ENCODE measurements at regions not wholly inside any gene's neighbourhood (a gene's known extent, or its start where the extent isn't known, plus 50 kb on each side); places are given as distances from the start of the nearest gene placed in this dataset.

GRCh38 chr14:98826618-98827017, 445.4 kb downstream of the BCL11B start:
- no peak for TF ChIP-seq ZNF18 (tag by site-specific recombination; IDR thresholded peaks at IDR 0.05)
- no peak for TF ChIP-seq REST (tag by site-specific recombination; IDR thresholded peaks at IDR 0.05)
- TF ChIP-seq ZNF404 (tag by site-specific recombination; IDR thresholded peaks at IDR 0.05): no peak
- no peak for TF ChIP-seq KLF8 (tag by site-specific recombination; IDR thresholded peaks at IDR 0.05)
- TF ChIP-seq PRDM2 (tag by site-specific recombination; IDR thresholded peaks at IDR 0.05; ENCODE audit: borderline replicate concordance): no peak
- no peak for TF ChIP-seq SP3 (tag by site-specific recombination; IDR thresholded peaks at IDR 0.05)
- TF ChIP-seq ZNF16 (tag by site-specific recombination; IDR thresholded peaks at IDR 0.05; ENCODE audit: low read depth): no peak
- TF ChIP-seq ZBTB17 (tag by site-specific recombination; IDR thresholded peaks at IDR 0.05): no peak
- no peak for TF ChIP-seq ZNF302 (tag by site-specific recombination; IDR thresholded peaks at IDR 0.05; ENCODE audit: low read depth)
- TF ChIP-seq HIC1 (tag by site-specific recombination; IDR thresholded peaks at IDR 0.05): no peak
- TF ChIP-seq ZNF148 (tag by site-specific recombination; IDR thresholded peaks at IDR 0.05; ENCODE audit: borderline replicate concordance): no peak
- no peak for TF ChIP-seq ZSCAN18 (tag by site-specific recombination; IDR thresholded peaks at IDR 0.05)
- no peak for TF ChIP-seq ZNF513 (tag by site-specific recombination; IDR thresholded peaks at IDR 0.05)
- TF ChIP-seq ZBTB8A (tag by site-specific recombination; IDR thresholded peaks at IDR 0.05): no peak
- no peak for TF ChIP-seq ZEB2 (tag by site-specific recombination; IDR thresholded peaks at IDR 0.05)
- Histone ChIP-seq H3K36me3 (ENCODE audit: control insufficient read depth in 2 of 2, insufficient read depth in 1 of 2, low read length in 2 of 2) (no peaks in the 10 kb centered on the region), H3K9me3 (ENCODE audit: control insufficient read depth, insufficient read depth, low read depth, low read length) (no peaks in the 10 kb centered on the region), H3K4me1 (ENCODE audit: control insufficient read depth, insufficient read depth, low read length) (no peaks in the 10 kb centered on the region), H3K27ac (ENCODE audit: extremely low read depth, low read depth, low read length) (no peak overlapping the region), H3K4me3 (ENCODE audit: low read depth, low read length) (no peak overlapping the region)
- ChIA-PET POLR2A (no interaction called here), CTCF (no interaction called here)
